CD4-positive, alpha-beta memory T cell (primary cell): ENCODE measurements at regions not wholly inside any gene's neighbourhood (a gene's known extent, or its start where the extent isn't known, plus 50 kb on each side); places are given as distances from the start of the nearest gene placed in this dataset.

ENCODE experiments used
- CTCF ChIA-PET: fragments of 350-600 bp; sonication (Branson Sonifier 250); formaldehyde crosslinking; loops from one replicate; lab custom pipeline; 2021; ENCODE audit warnings: inconsistent platforms; ENCODE audit not compliant: partially characterized antibody; lab: Charles Lee
- POLR2A ChIA-PET: fragments of 350-600 bp; sonication (Branson Sonifier 250); formaldehyde crosslinking; loops from one replicate; lab custom pipeline; 2021; ENCODE audit not compliant: partially characterized antibody; lab: Charles Lee
- DNase-seq, 5 donors: peaks; one replicate each; pipeline versions ENCODE4 v3.0.0 to v3.0.0-alpha.2; 2020 to 2022; ENCODE audit warnings: mixed read lengths in 1 of 5
- H3K27ac ChIP-seq: one replicate; pipeline ENCODE4 v1.7.0; 2013; ENCODE audit warnings: low read depth, low read length
- H3K27me3 ChIP-seq: 2 replicates; pipeline ENCODE4 v1.7.0; 2013; ENCODE audit warnings: mild to moderate bottlenecking, low read length, moderate library complexity; ENCODE audit not compliant: insufficient read depth
- H3K36me3 ChIP-seq: 2 replicates; pipeline ENCODE4 v1.7.0; 2013; ENCODE audit warnings: mild to moderate bottlenecking, low read length, moderate library complexity; ENCODE audit not compliant: insufficient read depth
- H3K4me1 ChIP-seq: 2 replicates; pipeline ENCODE4 v1.7.0; 2013; ENCODE audit warnings: mild to moderate bottlenecking, low read length, moderate library complexity; ENCODE audit not compliant: insufficient read depth
- H3K4me3 ChIP-seq, 2 donors: one replicate each; pipeline ENCODE4 v1.7.0; 2013; ENCODE audit warnings: low read length in 2 of 2, mild to moderate bottlenecking in 1 of 2
- H3K9me3 ChIP-seq, 2 donors: one replicate each; pipeline ENCODE4 v1.7.0; 2013; ENCODE audit warnings: low read length in 2 of 2, control low read depth in 1 of 2; ENCODE audit not compliant: control insufficient read depth in 1 of 2
- H3K27ac Mint-ChIP-seq, 7 donors: one replicate each; pipeline ENCODE4 v1.8.0; 2020 to 2021; ENCODE audit warnings: mixed read lengths in 7 of 7, mild to moderate bottlenecking in 6 of 7, inconsistent platforms in 3 of 7, moderate library complexity in 3 of 7
- H3K27me3 Mint-ChIP-seq, 2 donors: one replicate each; pipeline ENCODE4 v1.8.0; 2020 to 2021; ENCODE audit warnings: mixed read lengths in 2 of 2
- H3K36me3 Mint-ChIP-seq, 2 donors: one replicate each; pipeline ENCODE4 v1.8.0; 2020 to 2021; ENCODE audit warnings: mixed read lengths in 2 of 2, inconsistent platforms in 1 of 2, mild to moderate bottlenecking in 1 of 2
- H3K4me1 Mint-ChIP-seq, 4 donors: one replicate each; pipeline ENCODE4 v1.8.0; 2020 to 2021; ENCODE audit warnings: mixed read lengths in 4 of 4, mild to moderate bottlenecking in 1 of 4
- H3K4me3 Mint-ChIP-seq, 8 donors: one replicate each; pipeline ENCODE4 v1.8.0; 2020 to 2021; ENCODE audit warnings: mixed read lengths in 8 of 8, mild to moderate bottlenecking in 7 of 8, moderate library complexity in 6 of 8, inconsistent platforms in 3 of 8
- H3K9me3 Mint-ChIP-seq, 8 donors: one replicate each; pipeline ENCODE4 v1.8.0; 2020 to 2021; ENCODE audit warnings: mixed read lengths in 8 of 8, mild to moderate bottlenecking in 5 of 8, inconsistent platforms in 3 of 8, moderate library complexity in 1 of 8
- intact Hi-C: fragments of 100-400 bp; cut with micrococcal nuclease; formaldehyde crosslinking; loops from one replicate; pipeline ENCODE4 v1.15.1; 2023

DNA sequence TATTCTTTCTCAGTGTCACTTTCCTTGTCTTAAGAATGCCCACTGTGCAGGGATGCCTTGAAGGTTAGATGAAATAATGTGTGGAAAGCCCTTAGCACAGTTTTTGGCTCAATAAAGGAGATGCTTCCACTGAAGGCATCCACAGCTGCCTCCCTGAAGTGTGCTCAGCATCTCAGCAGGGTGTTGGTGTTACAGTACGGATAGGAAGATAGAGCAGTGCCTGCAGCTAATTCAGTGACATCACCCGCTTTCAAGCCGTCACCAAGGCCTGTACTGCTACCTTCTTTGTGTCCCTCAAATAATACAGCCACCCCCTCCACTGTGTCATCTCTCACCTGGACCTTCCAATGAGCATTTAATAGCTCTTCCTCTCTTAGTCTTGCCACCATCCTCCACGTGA lies 59.0 kb downstream of the NDUFS5 start:
- no peak overlapping the region for H3K4me3 ChIP-seq
- peaks cover 11% of the 10 kb centered on the region for H3K27me3 ChIP-seq
- Mint-ChIP-seq H3K4me1 (peaks cover 1 to 18% (median 9%) of the 10 kb centered on the region in 4 donors), H3K27me3 (peaks cover 24 to 26% of the 10 kb centered on the region in 2 donors), H3K27ac (no peak overlapping the region), H3K4me3 (no peak overlapping the region), H3K36me3 (no peaks in the 10 kb centered on the region), H3K9me3 (peaks cover 0 to 2% (median 0%) of the 10 kb centered on the region in 8 donors)
- no peaks in the 10 kb centered on the region for H3K9me3 ChIP-seq
- no peak for DNase-seq
- intact Hi-C loops: no loop called here
- ChIA-PET POLR2A (no interaction called here), CTCF (interaction anchor here (1.0 to 1.3 kb wide), 3 partner anchors 10 to 193 kb away, joined by 3 to 5 read pairs (median 3); no protein-coding TSS in a partner anchor)
- peaks cover 5% of the 10 kb centered on the region for H3K4me1 ChIP-seq
- no peak overlapping the region for H3K27ac ChIP-seq
- no peaks in the 10 kb centered on the region for H3K36me3 ChIP-seq

DNA sequence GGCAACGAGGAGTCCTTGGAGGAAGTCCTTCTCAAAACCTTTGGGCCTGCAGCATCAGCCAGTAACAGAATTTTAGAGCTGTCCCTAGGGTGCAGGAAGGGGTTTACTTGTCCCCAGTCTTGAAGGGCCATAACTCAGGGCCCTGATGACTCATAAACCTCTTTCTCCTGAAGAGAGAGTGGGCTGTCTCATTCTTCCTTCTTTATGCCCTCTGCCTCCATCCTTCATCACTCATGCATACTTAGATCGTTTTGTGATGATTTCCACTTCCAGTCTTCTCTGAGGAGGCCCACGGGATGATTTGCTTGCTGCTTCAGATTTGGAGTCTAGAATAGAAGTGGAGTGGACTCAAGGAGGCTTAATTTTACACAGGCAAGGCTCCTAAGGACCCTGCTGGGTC lies 60.2 kb downstream of the NDUFS5 start:
- H3K27me3 ChIP-seq: peaks cover 11% of the 10 kb centered on the region
- Mint-ChIP-seq H3K9me3 (peaks cover 0 to 2% (median 0%) of the 10 kb centered on the region in 8 donors), H3K27ac (peak overlapping the region in 1 of 7 donors; percentile 30), H3K4me1 (peaks cover 5 to 19% (median 12%) of the 10 kb centered on the region in 4 donors), H3K27me3 (peaks cover 18 to 20% of the 10 kb centered on the region in 2 donors), H3K36me3 (no peaks in the 10 kb centered on the region), H3K4me3 (no peak overlapping the region)
- H3K36me3 ChIP-seq: no peaks in the 10 kb centered on the region
- no peaks in the 10 kb centered on the region for H3K9me3 ChIP-seq
- no peak overlapping the region for H3K4me3 ChIP-seq
- CTCF ChIA-PET: interaction anchor here (0.8 to 1.3 kb wide), 3 partner anchors 8 to 194 kb away, joined by 3 to 5 read pairs (median 3); no protein-coding TSS in a partner anchor
- no peak for DNase-seq
- intact Hi-C loops: no loop called here
- H3K27ac ChIP-seq: no peak overlapping the region
- POLR2A ChIA-PET: no interaction called here
- H3K4me1 ChIP-seq: peaks cover 12% of the 10 kb centered on the region

DNA sequence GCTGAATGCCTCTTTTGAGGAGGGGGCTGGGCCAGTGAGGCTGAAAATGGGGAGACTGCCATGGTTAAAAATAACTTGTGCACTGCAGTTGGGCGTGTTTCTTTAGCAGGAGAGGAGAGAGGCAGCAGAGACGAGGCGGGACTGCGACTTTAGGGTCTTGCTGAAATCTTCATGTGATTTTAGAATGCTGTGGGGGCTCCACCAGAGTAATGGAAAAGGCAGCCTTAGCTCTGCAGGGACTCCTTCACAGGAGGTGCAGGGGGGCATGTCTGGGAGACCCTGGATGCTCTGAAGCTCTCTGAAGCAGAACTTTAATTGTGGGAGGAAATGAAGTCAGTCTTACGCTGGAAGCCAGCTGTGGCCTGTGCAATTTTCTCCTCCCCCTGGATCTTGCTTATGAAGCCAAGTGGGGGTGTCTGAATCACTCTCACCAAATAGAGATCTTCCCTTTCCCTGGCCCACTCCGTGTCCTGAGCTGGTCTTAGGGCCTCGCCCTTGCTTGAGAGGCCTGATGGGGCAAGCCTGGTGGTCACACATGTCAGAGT lies 60.8 kb downstream of the NDUFS5 start:
- H3K4me3 Mint-ChIP-seq: no peak overlapping the region
- Histone ChIP-seq H3K4me1 (peaks cover 15% of the 10 kb centered on the region), H3K4me3 (no peak overlapping the region), H3K27me3 (peaks cover 11% of the 10 kb centered on the region), H3K9me3 (no peaks in the 10 kb centered on the region), H3K27ac (no peak overlapping the region), H3K36me3 (no peaks in the 10 kb centered on the region)
- peaks cover 0 to 2% (median 0%) of the 10 kb centered on the region in 8 donors for H3K9me3 Mint-ChIP-seq
- H3K4me1 Mint-ChIP-seq: peaks cover 5 to 18% (median 12%) of the 10 kb centered on the region in 4 donors
- no peaks in the 10 kb centered on the region for H3K36me3 Mint-ChIP-seq
- CTCF ChIA-PET: interaction anchor here (0.8 to 1.1 kb wide), 2 partner anchors 7 to 89 kb away, joined by 3 read pairs; no protein-coding TSS in a partner anchor
- peak overlapping the region in 1 of 7 donors; percentile 30 for H3K27ac Mint-ChIP-seq
- DNase-seq: no peak
- POLR2A ChIA-PET: no interaction called here
- intact Hi-C loops: no loop called here
- peaks cover 18 to 20% of the 10 kb centered on the region in 2 donors for H3K27me3 Mint-ChIP-seq

DNA sequence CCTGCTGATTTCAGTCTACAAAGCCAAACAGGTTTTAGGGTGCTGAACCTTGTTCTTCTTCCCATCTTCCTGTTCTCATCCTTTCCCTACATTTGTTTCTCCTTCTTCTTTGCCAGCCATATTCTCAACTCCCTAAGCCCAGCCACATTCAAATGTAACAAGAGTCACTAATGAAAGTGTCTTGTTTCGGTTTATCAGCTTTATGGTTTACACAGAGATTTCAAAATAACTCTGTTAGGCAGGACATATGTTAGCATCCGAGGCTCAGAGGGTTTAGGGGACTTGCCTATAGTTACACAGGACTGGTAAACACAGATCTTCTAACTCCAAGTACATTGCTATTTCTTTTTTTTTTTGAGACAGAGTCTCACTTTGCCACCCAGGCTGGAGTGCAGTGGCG lies 61.3 kb downstream of the NDUFS5 start:
- ChIA-PET POLR2A (no interaction called here), CTCF (interaction anchor here (1.1 kb wide), 1 partner anchor 90 kb away, joined by 3 read pairs; no protein-coding TSS in a partner anchor)
- Mint-ChIP-seq H3K4me1 (peaks cover 8 to 19% (median 14%) of the 10 kb centered on the region in 4 donors), H3K27ac (peak overlapping the region in 1 of 7 donors; percentile 48), H3K36me3 (no peaks in the 10 kb centered on the region), H3K9me3 (no peaks in the 10 kb centered on the region), H3K27me3 (peaks cover 16% of the 10 kb centered on the region in 2 donors), H3K4me3 (no peak overlapping the region)
- Histone ChIP-seq H3K4me1 (peaks cover 20% of the 10 kb centered on the region), H3K36me3 (no peaks in the 10 kb centered on the region), H3K9me3 (no peaks in the 10 kb centered on the region), H3K27me3 (peaks cover 7% of the 10 kb centered on the region), H3K4me3 (no peak overlapping the region), H3K27ac (no peak overlapping the region)
- no peak for DNase-seq
- intact Hi-C loops: no loop called here

DNA sequence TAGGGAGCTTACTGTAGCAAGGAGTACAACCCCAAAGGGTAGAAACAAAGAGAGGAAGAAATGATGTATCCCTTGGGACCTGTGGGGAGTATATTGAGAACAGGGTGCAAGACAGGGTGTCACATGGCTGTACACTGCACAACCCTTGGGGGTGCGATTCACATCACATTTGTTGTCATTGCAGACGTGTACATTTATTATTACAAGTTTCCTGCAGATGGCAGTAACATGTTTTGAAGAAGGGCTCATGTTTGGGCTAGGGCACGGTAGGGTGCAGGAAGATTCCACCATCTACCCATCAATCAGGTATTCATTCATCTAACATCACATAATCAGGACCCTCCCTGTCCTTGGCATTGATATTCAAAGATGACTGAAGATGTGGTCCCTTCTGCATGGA lies 62.5 kb downstream of the NDUFS5 start:
- Mint-ChIP-seq H3K4me3 (no peak overlapping the region), H3K27ac (peak overlapping the region in 1 of 7 donors; percentile 34), H3K36me3 (no peaks in the 10 kb centered on the region), H3K9me3 (no peaks in the 10 kb centered on the region), H3K27me3 (peaks cover 5 to 7% of the 10 kb centered on the region in 2 donors), H3K4me1 (peaks cover 9 to 20% (median 14%) of the 10 kb centered on the region in 4 donors)
- ChIA-PET POLR2A (no interaction called here), CTCF (interaction anchor here (4.1 kb wide), 1 partner anchor 196 kb away, joined by 16 read pairs; no protein-coding TSS in a partner anchor)
- no peaks in the 10 kb centered on the region for H3K9me3 ChIP-seq
- no peak for DNase-seq
- peaks cover 22% of the 10 kb centered on the region for H3K4me1 ChIP-seq
- no peak overlapping the region for H3K27ac ChIP-seq
- peaks cover under 1% of the 10 kb centered on the region for H3K27me3 ChIP-seq
- no peaks in the 10 kb centered on the region for H3K36me3 ChIP-seq
- intact Hi-C loops: no loop called here
- H3K4me3 ChIP-seq: no peak overlapping the region

DNA sequence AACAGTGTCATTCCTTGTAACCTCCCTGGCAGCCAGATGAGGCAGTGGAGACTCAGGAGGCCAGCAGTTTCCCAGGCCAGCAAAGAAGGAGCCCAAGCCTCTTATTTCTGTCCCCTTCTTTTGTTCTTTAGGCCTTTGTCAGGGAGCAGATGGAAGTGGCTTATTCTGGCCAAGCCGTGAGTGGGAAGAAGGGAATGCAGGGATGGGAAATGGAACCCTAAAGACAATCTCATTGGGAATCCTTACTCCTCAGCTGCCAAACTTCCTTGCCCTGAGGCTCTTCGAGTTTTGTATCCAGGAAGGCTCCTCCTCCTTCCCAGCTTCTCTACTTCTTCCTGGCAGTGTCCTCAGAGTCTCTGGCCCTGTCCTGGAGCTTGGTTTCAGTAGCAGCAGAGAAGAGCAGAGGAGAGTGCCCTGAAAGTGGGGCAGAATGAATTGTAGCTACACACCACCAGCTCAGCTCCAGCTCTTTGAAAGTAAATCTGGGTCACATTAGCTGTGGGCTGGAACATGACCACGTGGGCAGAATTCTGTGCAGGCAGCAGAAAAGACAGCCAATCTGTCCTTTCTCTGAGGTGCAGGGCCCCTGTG lies 63.9 kb downstream of the NDUFS5 start:
- Histone ChIP-seq H3K4me1 (peaks cover 22% of the 10 kb centered on the region), H3K9me3 (no peaks in the 10 kb centered on the region), H3K27me3 (no peaks in the 10 kb centered on the region), H3K27ac (no peak overlapping the region), H3K36me3 (no peaks in the 10 kb centered on the region), H3K4me3 (no peak overlapping the region)
- Mint-ChIP-seq H3K4me3 (peak overlapping the region in 2 of 8 donors; percentile 18 to 43), H3K36me3 (no peaks in the 10 kb centered on the region), H3K9me3 (no peaks in the 10 kb centered on the region), H3K27ac (peak overlapping the region in 3 of 7 donors; percentile 28 to 78 (median 62)), H3K27me3 (peaks cover 0 to 3% of the 10 kb centered on the region in 2 donors), H3K4me1 (peaks cover 9 to 20% (median 14%) of the 10 kb centered on the region in 4 donors)
- CTCF ChIA-PET: interaction anchor here (1.1 to 4.1 kb wide), 6 partner anchors 9 to 198 kb away, joined by 3 to 16 read pairs (median 4); no protein-coding TSS in a partner anchor
- intact Hi-C loops: loop anchor here (5.0 kb wide), 1 partner anchor 98 kb away; the partner anchor contains the start of gene AKIRIN1
- POLR2A ChIA-PET: no interaction called here
- DNase-seq: peak in 3 of 5 donors; percentile 14 to 40 (median 32)

DNA sequence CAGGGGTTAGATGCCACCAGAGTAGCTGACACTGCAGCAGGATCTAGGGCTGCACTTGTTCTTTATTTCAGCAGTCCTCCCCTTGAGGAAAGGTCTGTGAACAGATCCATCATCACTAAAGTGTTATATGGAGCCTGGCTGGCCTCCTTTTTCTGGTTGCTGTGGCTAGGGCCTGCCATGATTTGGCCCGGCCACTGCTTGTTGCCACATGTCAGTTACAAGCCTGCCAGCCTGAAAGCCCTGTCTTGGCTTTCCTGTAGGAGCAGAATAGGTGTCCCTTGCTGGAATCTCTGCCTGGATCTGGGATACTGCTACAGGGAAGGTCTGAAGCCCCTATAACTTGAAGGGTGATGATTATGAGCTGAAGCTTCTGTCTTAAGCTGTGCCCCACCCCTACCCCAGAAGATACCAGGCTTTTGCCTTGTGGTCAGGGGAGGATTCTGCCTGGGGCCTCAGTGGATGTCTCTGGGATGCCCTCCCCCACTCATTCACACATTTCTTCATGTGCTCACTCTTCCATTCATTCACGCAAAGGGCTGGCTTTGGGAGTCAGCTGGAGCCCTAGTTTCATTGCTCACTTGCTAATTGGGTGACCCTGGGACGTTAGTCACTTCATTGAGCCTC lies 64.7 kb downstream of the NDUFS5 start:
- H3K27me3 Mint-ChIP-seq: peaks cover 0 to 3% of the 10 kb centered on the region in 2 donors
- Histone ChIP-seq H3K4me3 (no peak overlapping the region), H3K36me3 (no peaks in the 10 kb centered on the region), H3K27me3 (no peaks in the 10 kb centered on the region), H3K27ac (no peak overlapping the region), H3K4me1 (peaks cover 22% of the 10 kb centered on the region), H3K9me3 (no peaks in the 10 kb centered on the region)
- DNase-seq: no peak
- H3K4me3 Mint-ChIP-seq: peak overlapping the region in 2 of 8 donors; percentile 18 to 26
- peaks cover 9 to 20% (median 14%) of the 10 kb centered on the region in 4 donors for H3K4me1 Mint-ChIP-seq
- H3K36me3 Mint-ChIP-seq: no peaks in the 10 kb centered on the region
- intact Hi-C loops: loop anchor here (5.0 kb wide), 1 partner anchor 99 kb away; the partner anchor contains the start of gene AKIRIN1
- H3K27ac Mint-ChIP-seq: peak overlapping the region in 2 of 7 donors; percentile 5 to 62
- ChIA-PET CTCF (interaction anchor here (1.0 to 4.1 kb wide), 15 partner anchors 8 to 256 kb away, joined by 3 to 16 read pairs (median 5); partner anchors contain the start of genes AKIRIN1, MYCBP and RRAGC), POLR2A (no interaction called here)
- no peaks in the 10 kb centered on the region for H3K9me3 Mint-ChIP-seq
